ENCODE measurements at regions not wholly inside any gene's neighbourhood (a gene's known extent, or its start where the extent isn't known, plus 50 kb on each side); places are given as distances from the start of the nearest gene placed in this dataset.

GRCh38 chr16:50982808-50983207 is 168.3 kb downstream of the SALL1 start:
- no peak overlapping the region for H2BK15ac ChIP-seq (replicated peaks; ENCODE audit: low read depth)
- no peak overlapping the region for H4K8ac ChIP-seq (ENCODE audit: low read depth, low read length)
- no peak overlapping the region for H3K4me2 ChIP-seq (ENCODE audit: low read length)
- H3K18ac ChIP-seq (ENCODE audit: low read length) = no peak overlapping the region
- no peaks in the 10 kb centered on the region for H3K4me1 ChIP-seq (ENCODE audit: control insufficient read depth, low read depth, low read length)
- H3K23ac ChIP-seq (ENCODE audit: low read length) = no peak overlapping the region
- no peak overlapping the region for H3K4me3 ChIP-seq (ENCODE audit: low read length)
- no peak overlapping the region for H2BK120ac ChIP-seq (ENCODE audit: low read depth, low read length)
- H2BK5ac ChIP-seq (ENCODE audit: low read length) = no peak overlapping the region
- no peak overlapping the region for H3K9ac ChIP-seq (ENCODE audit: low read length)
- H3K79me2 ChIP-seq (ENCODE audit: control insufficient read depth, insufficient read depth, low read length) = no peaks in the 10 kb centered on the region
- no peaks in the 10 kb centered on the region for H3K79me1 ChIP-seq (ENCODE audit: low read length)
- no peak for DNase-seq
- no peak overlapping the region for H3K56ac ChIP-seq (ENCODE audit: low read length)
- no peaks in the 10 kb centered on the region for H3K36me3 ChIP-seq (ENCODE audit: control insufficient read depth, insufficient read depth, low read length)
- no peak overlapping the region for H4K5ac ChIP-seq (ENCODE audit: low read length)
- H2AK5ac ChIP-seq (ENCODE audit: low read length) = no peak overlapping the region
- no peak overlapping the region for H3K4ac ChIP-seq (ENCODE audit: low read depth, low read length)
- H3K27ac ChIP-seq (ENCODE audit: low read depth, low read length) = no peak overlapping the region
- no peaks in the 10 kb centered on the region for H3K27me3 ChIP-seq (ENCODE audit: insufficient read depth, low read length, poor library complexity)

- WGBS (ENCODE audit: extremely low coverage, insufficient coverage, low lambda C conversion rate) = no CpG with 5 or more reads among the region's 6 CpGs
- no peak for DNase-seq
- Histone ChIP-seq H3K9ac (ENCODE audit: low read length) (no peak overlapping the region), H2BK15ac (replicated peaks; ENCODE audit: low read depth) (no peak overlapping the region), H4K5ac (ENCODE audit: low read length) (no peak overlapping the region), H3K23ac (ENCODE audit: low read length) (no peak overlapping the region), H3K27ac (ENCODE audit: low read depth, low read length) (no peak overlapping the region), H2BK5ac (ENCODE audit: low read length) (no peak overlapping the region), H3K4me1 (ENCODE audit: control insufficient read depth, low read depth, low read length) (no peaks in the 10 kb centered on the region), H3K56ac (ENCODE audit: low read length) (no peak overlapping the region), H3K4me2 (ENCODE audit: low read length) (no peak overlapping the region), H3K4ac (ENCODE audit: low read depth, low read length) (no peak overlapping the region), H3K79me2 (ENCODE audit: control insufficient read depth, insufficient read depth, low read length) (no peaks in the 10 kb centered on the region), H3K18ac (ENCODE audit: low read length) (no peak overlapping the region), H3K4me3 (ENCODE audit: low read length) (no peak overlapping the region), H2BK120ac (ENCODE audit: low read depth, low read length) (no peak overlapping the region), H3K27me3 (ENCODE audit: insufficient read depth, low read length, poor library complexity) (no peaks in the 10 kb centered on the region), H3K36me3 (ENCODE audit: control insufficient read depth, insufficient read depth, low read length) (no peaks in the 10 kb centered on the region), H2AK5ac (ENCODE audit: low read length) (no peak overlapping the region), H3K79me1 (ENCODE audit: low read length) (no peaks in the 10 kb centered on the region), H4K8ac (ENCODE audit: low read depth, low read length) (no peak overlapping the region)
These were observed 169.1 kb downstream of the SALL1 start for GRCh38 chr16:50981951-50982350.

DNA sequence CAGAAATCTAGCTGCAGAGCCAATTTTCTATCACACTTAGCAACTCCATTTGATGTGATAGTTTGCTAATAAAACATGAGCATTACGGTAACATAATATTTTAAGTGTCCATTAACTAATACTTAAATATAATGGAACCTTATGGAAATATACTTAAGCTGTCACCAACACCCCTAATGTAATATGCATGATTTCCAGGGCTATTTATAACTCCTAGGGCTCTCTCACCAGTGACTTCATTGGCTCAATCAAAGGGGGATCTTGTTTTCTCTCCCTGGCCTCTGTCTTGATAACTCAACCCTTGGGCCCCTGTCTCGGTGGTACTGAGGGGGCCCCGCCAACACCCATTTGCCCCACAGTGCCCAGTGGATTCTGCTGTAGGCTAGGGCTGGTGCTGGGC is 170.4 kb downstream of the SALL1 start:
- no peaks in the 10 kb centered on the region for H3K4me1 ChIP-seq (ENCODE audit: control insufficient read depth, low read depth, low read length)
- H3K18ac ChIP-seq (ENCODE audit: low read length) = no peak overlapping the region
- H3K4me3 ChIP-seq (ENCODE audit: low read length) = no peak overlapping the region
- no peak overlapping the region for H2BK15ac ChIP-seq (replicated peaks; ENCODE audit: low read depth)
- no peak overlapping the region for H3K4ac ChIP-seq (ENCODE audit: low read depth, low read length)
- no peaks in the 10 kb centered on the region for H3K27me3 ChIP-seq (ENCODE audit: insufficient read depth, low read length, poor library complexity)
- no CpG with 5 or more reads among the region's 3 CpGs for WGBS (ENCODE audit: extremely low coverage, insufficient coverage, low lambda C conversion rate)
- H2BK5ac ChIP-seq (ENCODE audit: low read length) = no peak overlapping the region
- no peak overlapping the region for H4K8ac ChIP-seq (ENCODE audit: low read depth, low read length)
- no peak overlapping the region for H3K4me2 ChIP-seq (ENCODE audit: low read length)
- H4K5ac ChIP-seq (ENCODE audit: low read length) = no peak overlapping the region
- H3K23ac ChIP-seq (ENCODE audit: low read length) = no peak overlapping the region
- H3K36me3 ChIP-seq (ENCODE audit: control insufficient read depth, insufficient read depth, low read length) = no peaks in the 10 kb centered on the region
- H3K79me1 ChIP-seq (ENCODE audit: low read length) = no peaks in the 10 kb centered on the region
- H2AK5ac ChIP-seq (ENCODE audit: low read length) = no peak overlapping the region
- no peak overlapping the region for H3K27ac ChIP-seq (ENCODE audit: low read depth, low read length)
- no peak overlapping the region for H2BK120ac ChIP-seq (ENCODE audit: low read depth, low read length)
- DNase-seq = no peak
- no peaks in the 10 kb centered on the region for H3K79me2 ChIP-seq (ENCODE audit: control insufficient read depth, insufficient read depth, low read length)
- no peak overlapping the region for H3K9ac ChIP-seq (ENCODE audit: low read length)
- H3K56ac ChIP-seq (ENCODE audit: low read length) = no peak overlapping the region

GRCh38 chr16:50979806-50980620 is 171.1 kb downstream of the SALL1 start:
- no peak overlapping the region for H4K8ac ChIP-seq (ENCODE audit: low read depth, low read length)
- H3K23ac ChIP-seq (ENCODE audit: low read length) = no peak overlapping the region
- H3K27ac ChIP-seq (ENCODE audit: low read depth, low read length) = no peak overlapping the region
- no peak overlapping the region for H3K4ac ChIP-seq (ENCODE audit: low read depth, low read length)
- WGBS (ENCODE audit: extremely low coverage, insufficient coverage, low lambda C conversion rate) = no CpG with 5 or more reads among the region's 9 CpGs
- H3K4me3 ChIP-seq (ENCODE audit: low read length) = no peak overlapping the region
- H3K79me2 ChIP-seq (ENCODE audit: control insufficient read depth, insufficient read depth, low read length) = no peaks in the 10 kb centered on the region
- no peak overlapping the region for H2BK120ac ChIP-seq (ENCODE audit: low read depth, low read length)
- H3K27me3 ChIP-seq (ENCODE audit: insufficient read depth, low read length, poor library complexity) = no peaks in the 10 kb centered on the region
- no peak overlapping the region for H3K9ac ChIP-seq (ENCODE audit: low read length)
- H2AK5ac ChIP-seq (ENCODE audit: low read length) = no peak overlapping the region
- H3K4me2 ChIP-seq (ENCODE audit: low read length) = no peak overlapping the region
- H3K4me1 ChIP-seq (ENCODE audit: control insufficient read depth, low read depth, low read length) = no peaks in the 10 kb centered on the region
- no peak overlapping the region for H4K5ac ChIP-seq (ENCODE audit: low read length)
- H3K18ac ChIP-seq (ENCODE audit: low read length) = no peak overlapping the region
- no peak overlapping the region for H3K56ac ChIP-seq (ENCODE audit: low read length)
- H3K36me3 ChIP-seq (ENCODE audit: control insufficient read depth, insufficient read depth, low read length) = no peaks in the 10 kb centered on the region
- H2BK5ac ChIP-seq (ENCODE audit: low read length) = no peak overlapping the region
- no peak for DNase-seq
- H2BK15ac ChIP-seq (replicated peaks; ENCODE audit: low read depth) = no peak overlapping the region
- no peaks in the 10 kb centered on the region for H3K79me1 ChIP-seq (ENCODE audit: low read length)

- Histone ChIP-seq H3K9ac (ENCODE audit: low read length) (no peak overlapping the region), H4K5ac (ENCODE audit: low read length) (no peak overlapping the region), H2BK15ac (replicated peaks; ENCODE audit: low read depth) (no peak overlapping the region), H3K4me2 (ENCODE audit: low read length) (no peak overlapping the region), H3K4me1 (ENCODE audit: control insufficient read depth, low read depth, low read length) (no peaks in the 10 kb centered on the region), H3K4me3 (ENCODE audit: low read length) (no peak overlapping the region), H3K36me3 (ENCODE audit: control insufficient read depth, insufficient read depth, low read length) (no peaks in the 10 kb centered on the region), H3K18ac (ENCODE audit: low read length) (no peak overlapping the region), H3K79me2 (ENCODE audit: control insufficient read depth, insufficient read depth, low read length) (no peaks in the 10 kb centered on the region), H4K8ac (ENCODE audit: low read depth, low read length) (no peak overlapping the region), H3K23ac (ENCODE audit: low read length) (no peak overlapping the region), H3K27me3 (ENCODE audit: insufficient read depth, low read length, poor library complexity) (no peaks in the 10 kb centered on the region), H2BK120ac (ENCODE audit: low read depth, low read length) (no peak overlapping the region), H3K4ac (ENCODE audit: low read depth, low read length) (no peak overlapping the region), H2BK5ac (ENCODE audit: low read length) (no peak overlapping the region), H3K79me1 (ENCODE audit: low read length) (no peaks in the 10 kb centered on the region), H2AK5ac (ENCODE audit: low read length) (no peak overlapping the region), H3K27ac (ENCODE audit: low read depth, low read length) (no peak overlapping the region), H3K56ac (ENCODE audit: low read length) (no peak overlapping the region)
- WGBS (ENCODE audit: extremely low coverage, insufficient coverage, low lambda C conversion rate) = no CpG with 5 or more reads among the region's 11 CpGs
- DNase-seq = no peak
These were observed 173.9 kb downstream of the SALL1 start for GRCh38 chr16:50977138-50977537.

DNA sequence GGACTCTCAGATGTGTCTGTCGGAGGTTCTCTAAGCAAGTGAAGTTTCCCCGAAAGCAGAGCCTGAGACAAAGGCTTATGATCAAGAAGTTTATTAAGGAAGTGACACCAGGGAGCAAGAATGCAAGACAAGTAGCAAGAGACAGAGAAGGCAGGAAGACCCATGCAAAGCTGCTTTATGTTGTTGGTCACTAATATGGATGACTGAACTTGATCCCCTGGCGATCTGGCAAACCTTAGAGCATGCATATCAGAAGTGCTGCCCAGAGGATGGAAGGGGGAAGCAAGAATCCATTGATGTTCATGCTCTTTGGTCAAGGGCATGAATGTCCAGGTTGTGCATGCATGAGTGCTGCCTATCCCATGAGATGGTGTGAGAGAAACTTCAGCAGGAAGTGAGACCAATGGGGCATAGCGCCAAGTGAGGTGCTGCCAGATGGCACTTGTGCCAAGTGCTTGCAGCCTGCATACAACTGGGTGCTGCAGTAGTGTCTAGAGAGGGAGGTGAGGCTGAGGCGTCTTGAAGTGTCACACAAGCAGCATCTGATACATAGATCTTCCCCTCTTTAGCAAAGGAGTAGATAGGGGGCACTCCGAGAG is 176.5 kb downstream of the SALL1 start:
- no peak overlapping the region for H3K56ac ChIP-seq (ENCODE audit: low read length)
- no peak overlapping the region for H3K4me2 ChIP-seq (ENCODE audit: low read length)
- H3K4me3 ChIP-seq (ENCODE audit: low read length) = no peak overlapping the region
- no peak overlapping the region for H4K8ac ChIP-seq (ENCODE audit: low read depth, low read length)
- no peak overlapping the region for H2BK5ac ChIP-seq (ENCODE audit: low read length)
- H3K36me3 ChIP-seq (ENCODE audit: control insufficient read depth, insufficient read depth, low read length) = no peaks in the 10 kb centered on the region
- DNase-seq = peak; percentile 3
- no peak overlapping the region for H3K18ac ChIP-seq (ENCODE audit: low read length)
- no peak overlapping the region for H2BK120ac ChIP-seq (ENCODE audit: low read depth, low read length)
- H3K79me1 ChIP-seq (ENCODE audit: low read length) = no peaks in the 10 kb centered on the region
- H4K5ac ChIP-seq (ENCODE audit: low read length) = no peak overlapping the region
- H3K9ac ChIP-seq (ENCODE audit: low read length) = no peak overlapping the region
- H3K4me1 ChIP-seq (ENCODE audit: control insufficient read depth, low read depth, low read length) = no peaks in the 10 kb centered on the region
- no peak overlapping the region for H3K23ac ChIP-seq (ENCODE audit: low read length)
- no peak overlapping the region for H2AK5ac ChIP-seq (ENCODE audit: low read length)
- no peaks in the 10 kb centered on the region for H3K27me3 ChIP-seq (ENCODE audit: insufficient read depth, low read length, poor library complexity)
- no peaks in the 10 kb centered on the region for H3K79me2 ChIP-seq (ENCODE audit: control insufficient read depth, insufficient read depth, low read length)
- H2BK15ac ChIP-seq (replicated peaks; ENCODE audit: low read depth) = no peak overlapping the region
- no CpG with 5 or more reads among the region's 6 CpGs for whole genome bisulfite sequencing (ENCODE audit: extremely low coverage, insufficient coverage, low lambda C conversion rate)
- H3K27ac ChIP-seq (ENCODE audit: low read depth, low read length) = no peak overlapping the region
- H3K4ac ChIP-seq (ENCODE audit: low read depth, low read length) = no peak overlapping the region
